ENCODE measurements at regions not wholly inside any gene's neighbourhood (a gene's known extent, or its start where the extent isn't known, plus 50 kb on each side); places are given as distances from the start of the nearest gene placed in this dataset.
"Not testable (repeated sequence)": the region's sequence is repeated elsewhere in the genome, so short reads cannot be mapped to it uniquely, and the experiment has no call there.

- DNase-seq = no peak
Measured at GRCh38 chr13:33634546-33634982, 183.4 kb upstream of the RFC3 start.

GRCh38 chr13:33636243-33636642 is 181.7 kb upstream of the RFC3 start:
- DNase-seq = no peak

GRCh38 chr13:33636955-33637670 is 180.8 kb upstream of the RFC3 start:
- DNase-seq = no peak

GRCh38 chr13:33637978-33638743 is 179.8 kb upstream of the RFC3 start:
- no peak for DNase-seq

- no peak for DNase-seq
Measured at GRCh38 chr13:33639158-33639557, 178.8 kb upstream of the RFC3 start.

- no peak for DNase-seq
Measured at GRCh38 chr13:33639626-33640080, 178.3 kb upstream of the RFC3 start.

GRCh38 chr13:33640832-33641231 is 177.1 kb upstream of the RFC3 start:
- no peak for DNase-seq

GRCh38 chr13:33642374-33643065 is 175.4 kb upstream of the RFC3 start:
- no peak for DNase-seq

GRCh38 chr13:33644581-33645543 is 173.1 kb upstream of the RFC3 start:
- no peak for DNase-seq

- no peak for DNase-seq
Measured at GRCh38 chr13:33645591-33646554, 172.1 kb upstream of the RFC3 start.

- DNase-seq = no peak
Measured at GRCh38 chr13:33649212-33649878, 168.6 kb upstream of the RFC3 start.

GRCh38 chr13:33651766-33652165 is 166.2 kb upstream of the RFC3 start:
- DNase-seq = no peak

- DNase-seq = no peak
Measured at GRCh38 chr13:33657274-33657673, 160.7 kb upstream of the RFC3 start.

GRCh38 chr13:33659466-33659865 is 158.5 kb upstream of the RFC3 start:
- no peak for DNase-seq

GRCh38 chr13:33659894-33660293 is 158.1 kb upstream of the RFC3 start:
- no peak for DNase-seq

- DNase-seq = no peak
Measured at GRCh38 chr13:33662392-33662791, 155.6 kb upstream of the RFC3 start.

- no peak for DNase-seq
Measured at GRCh38 chr13:33665626-33666175, 152.2 kb upstream of the RFC3 start.

- DNase-seq = no peak
Measured at GRCh38 chr13:33671560-33671959, 146.4 kb upstream of the RFC3 start.

GRCh38 chr13:33672022-33672421 is 145.9 kb upstream of the RFC3 start:
- not testable (repeated sequence) for DNase-seq
